Hematopoietic multipotent progenitor cell treated with erythropoietin and hydrocortisone succinate and interleukin-3 and kit ligand, for 4 days (in vitro differentiated cells): ENCODE measurements at regions not wholly inside any gene's neighbourhood (a gene's known extent, or its start where the extent isn't known, plus 50 kb on each side); places are given as distances from the start of the nearest gene placed in this dataset.
"Not testable (repeated sequence)": the region's sequence is repeated elsewhere in the genome, so short reads cannot be mapped to it uniquely, and the experiment has no call there.

Experiments used
- DNase-seq: peaks from one replicate; pipeline ENCODE4 v3.0.0-alpha.2; 2015

GRCh38 chr9:39463696-39464095 is 108.2 kb downstream of the SPATA31A1 start:
- DNase-seq, result peak; percentile 1

- DNase-seq, result peak; percentile 88
Observed at GRCh38 chr9:39464122-39464777, 108.8 kb downstream of the SPATA31A1 start.

GRCh38 chr9:39474499-39474898 is 119.0 kb downstream of the SPATA31A1 start:
- not testable (repeated sequence) for DNase-seq

GRCh38 chr9:39483073-39483472 is 127.6 kb downstream of the SPATA31A1 start:
- DNase-seq, result not testable (repeated sequence)

- not testable (repeated sequence) for DNase-seq
Observed at GRCh38 chr9:39483880-39484279, 128.4 kb downstream of the SPATA31A1 start.

GRCh38 chr9:39484292-39484691 is 128.8 kb downstream of the SPATA31A1 start:
- DNase-seq, result not testable (repeated sequence)

- DNase-seq, result not testable (repeated sequence)
Observed at GRCh38 chr9:39487477-39487876, 132.0 kb downstream of the SPATA31A1 start.

GRCh38 chr9:39496248-39496647 is 140.8 kb downstream of the SPATA31A1 start:
- DNase-seq, result not testable (repeated sequence)

GRCh38 chr9:39503178-39503577 is 147.7 kb downstream of the SPATA31A1 start:
- not testable (repeated sequence) for DNase-seq

- not testable (repeated sequence) for DNase-seq
Observed at GRCh38 chr9:39527387-39528029, 172.0 kb downstream of the SPATA31A1 start.

GRCh38 chr9:39532597-39532996 is 177.1 kb downstream of the SPATA31A1 start:
- DNase-seq, result not testable (repeated sequence)

GRCh38 chr9:39533001-39533762 is 177.7 kb downstream of the SPATA31A1 start:
- DNase-seq, result not testable (repeated sequence)

- not testable (repeated sequence) for DNase-seq
Observed at GRCh38 chr9:39533763-39534548, 178.5 kb downstream of the SPATA31A1 start.

- not testable (repeated sequence) for DNase-seq
Observed at GRCh38 chr9:39534897-39535296, 179.4 kb downstream of the SPATA31A1 start.

GRCh38 chr9:39542157-39542556 is 186.7 kb downstream of the SPATA31A1 start:
- not testable (repeated sequence) for DNase-seq

- DNase-seq, result not testable (repeated sequence)
Observed at GRCh38 chr9:39545079-39545478, 189.6 kb downstream of the SPATA31A1 start.

- not testable (repeated sequence) for DNase-seq
Observed at GRCh38 chr9:39550573-39550972, 195.1 kb downstream of the SPATA31A1 start.

- DNase-seq, result not testable (repeated sequence)
Observed at GRCh38 chr9:39551544-39551943, 196.1 kb downstream of the SPATA31A1 start.

GRCh38 chr9:39552242-39552881 is 196.9 kb downstream of the SPATA31A1 start:
- not testable (repeated sequence) for DNase-seq

GRCh38 chr9:39554352-39554751 is 198.9 kb downstream of the SPATA31A1 start:
- DNase-seq, result not testable (repeated sequence)

- DNase-seq, result not testable (repeated sequence)
Observed at GRCh38 chr9:39559384-39559783, 203.9 kb downstream of the SPATA31A1 start.

- not testable (repeated sequence) for DNase-seq
Observed at GRCh38 chr9:39566782-39567181, 211.3 kb downstream of the SPATA31A1 start.
